Activated B cell treated with CpG ODN at 0.5 μM for 24 hours (primary cell): ENCODE measurements at regions not wholly inside any gene's neighbourhood (a gene's known extent, or its start where the extent isn't known, plus 50 kb on each side); places are given as distances from the start of the nearest gene placed in this dataset.

Source experiments
- ATAC-seq: fragments of 200-7000 bp; cut with Tn5 transposase; one replicate; pipeline ENCODE4 v1.10.0; 2021; ENCODE audit warnings: low read depth, mild to moderate bottlenecking, moderate library complexity
- CTCF ChIA-PET: fragments of 350-600 bp; sonication (Branson Sonifier 250); formaldehyde crosslinking; loops from one replicate; lab custom pipeline; 2021; ENCODE audit warnings: antibody characterized with exemption; lab: Charles Lee
- POLR2A ChIA-PET: fragments of 350-600 bp; sonication (Branson Sonifier 250); formaldehyde crosslinking; loops from one replicate; lab custom pipeline; 2021; ENCODE audit warnings: antibody characterized with exemption; lab: Charles Lee
- DNase-seq: peaks from one replicate; pipeline ENCODE4 v3.0.0; 2022
- H3K27ac Mint-ChIP-seq: one replicate; pipeline ENCODE4 v1.8.0; 2020; ENCODE audit warnings: mixed read lengths
- H3K27me3 Mint-ChIP-seq: one replicate; pipeline ENCODE4 v1.8.0; 2021; ENCODE audit warnings: mixed read lengths
- H3K36me3 Mint-ChIP-seq: one replicate; pipeline ENCODE4 v1.8.0; 2021; ENCODE audit warnings: low read depth, mixed read lengths
- H3K4me1 Mint-ChIP-seq: one replicate; pipeline ENCODE4 v1.8.0; 2021; ENCODE audit warnings: mixed read lengths
- H3K4me3 Mint-ChIP-seq: one replicate; pipeline ENCODE4 v1.8.0; 2020; ENCODE audit warnings: mild to moderate bottlenecking, mixed read lengths
- H3K9me3 Mint-ChIP-seq: one replicate; pipeline ENCODE4 v1.8.0; 2020; ENCODE audit warnings: mixed read lengths
- intact Hi-C: fragments of 100-400 bp; cut with micrococcal nuclease; formaldehyde crosslinking; loops from one replicate; pipeline ENCODE4 v1.15.1; 2024
- TF ChIP-seq, protein P1 (sequence below): fragments of 200-600 bp; IDR thresholded peaks from one replicate; pipeline ENCODE4 v1.8.0; 2022; ENCODE audit warnings: antibody characterized with exemption, mild to moderate bottlenecking

- Mint-ChIP-seq H3K36me3 (no peaks in the 10 kb centered on the region), H3K27me3 (no peaks in the 10 kb centered on the region), H3K4me3 (no peak overlapping the region), H3K9me3 (no peaks in the 10 kb centered on the region), H3K4me1 (peaks cover 4% of the 10 kb centered on the region), H3K27ac (no peak overlapping the region)
- intact Hi-C loops = no loop called here
- ChIA-PET POLR2A (no interaction called here), CTCF (no interaction called here)
- DNase-seq (no peak), ATAC-seq (no peak)
- TF ChIP-seq, protein P1, sequence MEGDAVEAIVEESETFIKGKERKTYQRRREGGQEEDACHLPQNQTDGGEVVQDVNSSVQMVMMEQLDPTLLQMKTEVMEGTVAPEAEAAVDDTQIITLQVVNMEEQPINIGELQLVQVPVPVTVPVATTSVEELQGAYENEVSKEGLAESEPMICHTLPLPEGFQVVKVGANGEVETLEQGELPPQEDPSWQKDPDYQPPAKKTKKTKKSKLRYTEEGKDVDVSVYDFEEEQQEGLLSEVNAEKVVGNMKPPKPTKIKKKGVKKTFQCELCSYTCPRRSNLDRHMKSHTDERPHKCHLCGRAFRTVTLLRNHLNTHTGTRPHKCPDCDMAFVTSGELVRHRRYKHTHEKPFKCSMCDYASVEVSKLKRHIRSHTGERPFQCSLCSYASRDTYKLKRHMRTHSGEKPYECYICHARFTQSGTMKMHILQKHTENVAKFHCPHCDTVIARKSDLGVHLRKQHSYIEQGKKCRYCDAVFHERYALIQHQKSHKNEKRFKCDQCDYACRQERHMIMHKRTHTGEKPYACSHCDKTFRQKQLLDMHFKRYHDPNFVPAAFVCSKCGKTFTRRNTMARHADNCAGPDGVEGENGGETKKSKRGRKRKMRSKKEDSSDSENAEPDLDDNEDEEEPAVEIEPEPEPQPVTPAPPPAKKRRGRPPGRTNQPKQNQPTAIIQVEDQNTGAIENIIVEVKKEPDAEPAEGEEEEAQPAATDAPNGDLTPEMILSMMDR = no peak
Observed at GRCh38 chrX:109826954-109827708, 94.1 kb upstream of the ACSL4 start.

- CTCF ChIA-PET = no interaction called here
- intact Hi-C loops = no loop called here
- TF ChIP-seq, protein P1 = no peak
- DNase-seq (no peak), ATAC-seq (no peak)
- Mint-ChIP-seq H3K27ac (no peak overlapping the region), H3K27me3 (no peaks in the 10 kb centered on the region), H3K36me3 (no peaks in the 10 kb centered on the region), H3K4me3 (no peak overlapping the region), H3K9me3 (no peaks in the 10 kb centered on the region), H3K4me1 (peaks cover 4% of the 10 kb centered on the region)
- POLR2A ChIA-PET = no interaction called here
Observed at GRCh38 chrX:109827772-109828171, 94.7 kb upstream of the ACSL4 start.

DNA sequence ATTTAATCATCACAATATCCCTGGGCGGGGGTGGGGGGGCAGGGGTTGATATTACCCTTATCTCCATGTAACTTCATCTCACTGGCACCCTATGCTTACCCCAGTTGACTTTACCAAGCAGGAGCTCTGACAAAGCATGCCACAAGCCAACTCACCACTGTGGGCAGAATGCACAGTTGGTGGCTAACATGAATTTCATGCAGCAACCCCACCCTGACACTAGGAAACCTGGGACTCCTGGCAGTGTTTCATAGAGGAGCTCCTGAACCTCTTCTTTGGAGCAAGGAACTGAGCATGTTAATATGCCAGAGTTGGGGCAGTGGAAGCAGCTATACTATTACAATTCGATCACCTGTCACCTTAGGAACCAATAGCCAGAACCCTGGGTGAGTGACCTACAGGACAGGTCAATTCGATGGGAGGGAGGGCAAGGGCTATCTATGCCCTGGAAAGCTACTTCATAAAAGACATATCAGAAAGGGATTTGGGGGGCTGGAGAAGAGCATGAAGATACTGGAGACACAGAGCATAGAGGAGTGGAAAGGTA lies 97.2 kb upstream of the ACSL4 start:
- intact Hi-C loops = no loop called here
- H3K36me3 Mint-ChIP-seq = no peaks in the 10 kb centered on the region
- no peaks in the 10 kb centered on the region for H3K27me3 Mint-ChIP-seq
- H3K4me3 Mint-ChIP-seq = no peak overlapping the region
- TF ChIP-seq, protein P1 = no peak
- ChIA-PET CTCF (no interaction called here), POLR2A (no interaction called here)
- no peaks in the 10 kb centered on the region for H3K9me3 Mint-ChIP-seq
- ATAC-seq (no peak), DNase-seq (no peak)
- H3K4me1 Mint-ChIP-seq = peaks cover 4% of the 10 kb centered on the region
- no peak overlapping the region for H3K27ac Mint-ChIP-seq

DNA sequence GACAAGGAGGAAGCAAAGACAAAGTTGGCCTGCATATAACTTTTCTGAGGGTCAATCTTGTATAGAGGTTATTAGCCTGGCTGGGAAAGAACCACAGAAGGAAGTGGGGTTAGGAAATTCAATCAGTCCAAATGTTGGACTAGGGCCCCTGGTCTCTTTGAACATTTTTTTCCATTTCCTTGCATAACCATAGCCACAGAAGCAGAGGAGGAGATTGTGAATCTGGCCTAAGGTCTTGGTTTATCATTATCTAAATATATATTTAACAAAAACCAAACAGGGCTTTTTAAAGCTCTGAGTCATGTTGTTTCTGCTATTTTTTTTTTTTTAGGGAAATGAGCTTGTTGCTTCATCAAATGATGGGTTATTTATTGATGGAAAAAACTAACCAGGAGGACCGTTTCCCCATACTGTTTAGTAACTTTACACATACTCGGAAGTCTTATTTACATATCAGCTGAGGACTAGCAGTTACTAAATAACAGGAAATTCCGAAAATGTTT lies 97.7 kb upstream of the ACSL4 start:
- POLR2A ChIA-PET = no interaction called here
- Mint-ChIP-seq H3K27me3 (no peaks in the 10 kb centered on the region), H3K27ac (no peak overlapping the region), H3K9me3 (no peaks in the 10 kb centered on the region), H3K4me1 (peaks cover 4% of the 10 kb centered on the region), H3K36me3 (no peaks in the 10 kb centered on the region), H3K4me3 (no peak overlapping the region)
- DNase-seq = no peak
- peak; percentile 28 for ATAC-seq
- intact Hi-C loops = no loop called here
- TF ChIP-seq, protein P1 = no peak
- CTCF ChIA-PET = no interaction called here

DNA sequence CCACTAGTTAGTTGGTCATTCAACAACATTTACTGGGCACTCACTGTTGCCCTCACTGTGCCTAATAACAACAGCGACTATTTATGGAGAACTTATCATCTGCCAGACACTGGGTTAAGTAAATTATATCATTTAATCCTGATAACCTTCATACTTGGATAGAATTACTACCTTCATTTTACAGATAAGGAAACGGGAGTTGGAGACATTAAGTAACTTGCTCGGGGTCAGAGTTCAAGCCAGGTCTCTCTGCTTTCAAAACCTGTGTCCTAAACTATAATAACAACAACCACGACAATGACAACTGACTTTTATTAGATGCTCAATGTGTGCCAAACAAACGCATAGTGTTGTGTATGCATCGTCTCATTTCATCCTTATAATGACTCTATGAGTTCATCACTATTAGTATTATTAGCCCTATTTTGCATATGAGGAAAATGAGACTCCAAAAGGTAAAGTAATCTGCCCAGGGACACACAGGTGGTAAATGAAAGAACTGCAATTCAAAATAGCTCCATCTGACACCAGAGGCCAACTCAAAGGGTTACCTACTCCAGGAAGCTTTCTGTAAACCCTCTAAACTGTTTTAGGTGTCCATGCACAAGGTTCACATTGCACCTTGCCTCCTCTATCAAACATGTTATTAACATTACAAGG lies 98.4 kb upstream of the ACSL4 start:
- H3K36me3 Mint-ChIP-seq = no peaks in the 10 kb centered on the region
- ChIA-PET CTCF (no interaction called here), POLR2A (no interaction called here)
- TF ChIP-seq, protein P1 = no peak
- ATAC-seq = no peak
- no peak overlapping the region for H3K4me3 Mint-ChIP-seq
- H3K27ac Mint-ChIP-seq = no peak overlapping the region
- H3K27me3 Mint-ChIP-seq = no peaks in the 10 kb centered on the region
- no peaks in the 10 kb centered on the region for H3K9me3 Mint-ChIP-seq
- H3K4me1 Mint-ChIP-seq = peaks cover 4% of the 10 kb centered on the region
- intact Hi-C loops = no loop called here
- DNase-seq = no peak
